OCI-LY3 (cell line): ENCODE measurements at regions not wholly inside any gene's neighbourhood (a gene's known extent, or its start where the extent isn't known, plus 50 kb on each side); places are given as distances from the start of the nearest gene placed in this dataset.

Experiments used
- EZH2phosphoT487 ChIP-seq: fragments of 200-600 bp; shearing (Covaris generic); IDR thresholded peaks from 2 replicates; pipeline ENCODE4 v1.6.1; 2018; ENCODE audit warnings: antibody characterized with exemption, mixed run types, low read depth
- TF ChIP-seq, protein P1 (sequence below): fragments of 200-600, 300-600 bp; sonication (generic); IDR thresholded peaks from 2 replicates; pipeline ENCODE4 v1.5.1; 2014; ENCODE audit warnings: antibody characterized with exemption, low read length, low read depth

DNA sequence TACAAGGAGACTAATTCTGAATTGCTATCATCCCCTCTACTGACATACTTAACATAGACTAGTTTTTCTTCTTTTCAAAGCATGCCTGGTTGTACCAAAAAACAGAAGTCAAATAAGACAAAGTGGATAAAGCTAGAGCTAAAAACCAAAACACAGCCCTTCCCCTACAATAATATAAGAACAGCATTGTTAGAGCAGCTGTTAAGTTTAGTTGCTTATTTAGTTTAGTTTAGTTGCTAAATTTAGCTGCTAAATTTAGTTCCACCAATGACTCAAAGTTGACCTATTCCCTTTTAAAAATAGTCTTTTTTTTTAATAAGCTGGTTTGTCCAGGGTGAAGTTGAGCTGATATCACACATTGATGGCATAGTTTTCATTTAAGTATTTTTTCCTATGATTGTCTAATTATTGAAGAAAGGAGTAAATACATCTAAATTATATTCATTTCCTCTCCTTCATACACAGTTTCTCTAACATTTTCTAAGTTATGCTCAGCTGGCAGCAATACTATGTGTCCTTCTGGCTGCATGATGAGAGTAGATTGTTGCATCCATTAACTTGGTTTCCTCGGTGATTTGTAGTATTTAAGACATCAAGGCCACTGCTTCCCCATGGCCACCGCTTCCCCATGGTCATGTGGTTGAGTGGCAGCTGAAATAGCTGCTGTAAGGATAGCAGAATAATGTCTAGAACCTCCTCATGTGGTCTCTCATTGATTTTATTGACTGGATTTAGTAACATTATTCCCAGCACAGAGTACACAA is 718.6 kb upstream of the NECTIN3 start:
- TF ChIP-seq, protein P1, sequence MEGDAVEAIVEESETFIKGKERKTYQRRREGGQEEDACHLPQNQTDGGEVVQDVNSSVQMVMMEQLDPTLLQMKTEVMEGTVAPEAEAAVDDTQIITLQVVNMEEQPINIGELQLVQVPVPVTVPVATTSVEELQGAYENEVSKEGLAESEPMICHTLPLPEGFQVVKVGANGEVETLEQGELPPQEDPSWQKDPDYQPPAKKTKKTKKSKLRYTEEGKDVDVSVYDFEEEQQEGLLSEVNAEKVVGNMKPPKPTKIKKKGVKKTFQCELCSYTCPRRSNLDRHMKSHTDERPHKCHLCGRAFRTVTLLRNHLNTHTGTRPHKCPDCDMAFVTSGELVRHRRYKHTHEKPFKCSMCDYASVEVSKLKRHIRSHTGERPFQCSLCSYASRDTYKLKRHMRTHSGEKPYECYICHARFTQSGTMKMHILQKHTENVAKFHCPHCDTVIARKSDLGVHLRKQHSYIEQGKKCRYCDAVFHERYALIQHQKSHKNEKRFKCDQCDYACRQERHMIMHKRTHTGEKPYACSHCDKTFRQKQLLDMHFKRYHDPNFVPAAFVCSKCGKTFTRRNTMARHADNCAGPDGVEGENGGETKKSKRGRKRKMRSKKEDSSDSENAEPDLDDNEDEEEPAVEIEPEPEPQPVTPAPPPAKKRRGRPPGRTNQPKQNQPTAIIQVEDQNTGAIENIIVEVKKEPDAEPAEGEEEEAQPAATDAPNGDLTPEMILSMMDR, result no peak
- no peak for TF ChIP-seq EZH2phosphoT487
